ENCODE measurements at regions not wholly inside any gene's neighbourhood (a gene's known extent, or its start where the extent isn't known, plus 50 kb on each side); places are given as distances from the start of the nearest gene placed in this dataset.

GRCh38 chr13:63107179-63107943, 1691.7 kb upstream of the PCDH20 start:
- DNase-seq: no peak

- DNase-seq: no peak
Measured at GRCh38 chr13:63094717-63095116, 1679.1 kb upstream of the PCDH20 start.

GRCh38 chr13:63093907-63094469, 1678.3 kb upstream of the PCDH20 start:
- DNase-seq: no peak

- DNase-seq: no peak
Measured at GRCh38 chr13:63092456-63092855, 1676.8 kb upstream of the PCDH20 start.

GRCh38 chr13:63090524-63090923, 1674.9 kb upstream of the PCDH20 start:
- DNase-seq: no peak

GRCh38 chr13:63088226-63088625, 1672.6 kb upstream of the PCDH20 start:
- no peak for DNase-seq

GRCh38 chr13:63086286-63086685, 1670.6 kb upstream of the PCDH20 start:
- no peak for DNase-seq

GRCh38 chr13:63085851-63086250, 1670.2 kb upstream of the PCDH20 start:
- no peak for DNase-seq

GRCh38 chr13:63081400-63082014, 1665.9 kb upstream of the PCDH20 start:
- DNase-seq: no peak

GRCh38 chr13:63075126-63075525, 1659.5 kb upstream of the PCDH20 start:
- no peak for DNase-seq

- DNase-seq: no peak
Measured at GRCh38 chr13:63050287-63050686, 1634.6 kb upstream of the PCDH20 start.

GRCh38 chr13:63048653-63049052, 1633.0 kb upstream of the PCDH20 start:
- no peak for DNase-seq

GRCh38 chr13:63044589-63045313, 1629.1 kb upstream of the PCDH20 start:
- no peak for DNase-seq

GRCh38 chr13:63042686-63043085, 1627.0 kb upstream of the PCDH20 start:
- DNase-seq: no peak

GRCh38 chr13:63041640-63042414, 1626.2 kb upstream of the PCDH20 start:
- no peak for DNase-seq

GRCh38 chr13:63026285-63026797, 1610.7 kb upstream of the PCDH20 start:
- no peak for DNase-seq

GRCh38 chr13:63025741-63026140, 1610.1 kb upstream of the PCDH20 start:
- no peak for DNase-seq

GRCh38 chr13:63024458-63024857, 1608.8 kb upstream of the PCDH20 start:
- no peak for DNase-seq

GRCh38 chr13:63011996-63012395, 1596.3 kb upstream of the PCDH20 start:
- DNase-seq: no peak

GRCh38 chr13:63010072-63010658, 1594.5 kb upstream of the PCDH20 start:
- no peak for DNase-seq

- no peak for DNase-seq
Measured at GRCh38 chr13:63005625-63006024, 1590.0 kb upstream of the PCDH20 start.

GRCh38 chr13:62997696-62998095, 1582.0 kb upstream of the PCDH20 start:
- no peak for DNase-seq

All from stimulated activated CD4-positive, alpha-beta T cell treated with anti-CD3 and anti-CD28 coated beads, Interleukin-4, amount 100 ng/mL, for 24 hours (primary cell).